Kasumi-1 (cell line): ENCODE measurements at regions not wholly inside any gene's neighbourhood (a gene's known extent, or its start where the extent isn't known, plus 50 kb on each side); places are given as distances from the start of the nearest gene placed in this dataset.

Source experiments
- DNase-seq, 2 experiments: peaks; one replicate each; lab custom pipeline; 2025; lab: John Stamatoyannopoulos, UW

DNA sequence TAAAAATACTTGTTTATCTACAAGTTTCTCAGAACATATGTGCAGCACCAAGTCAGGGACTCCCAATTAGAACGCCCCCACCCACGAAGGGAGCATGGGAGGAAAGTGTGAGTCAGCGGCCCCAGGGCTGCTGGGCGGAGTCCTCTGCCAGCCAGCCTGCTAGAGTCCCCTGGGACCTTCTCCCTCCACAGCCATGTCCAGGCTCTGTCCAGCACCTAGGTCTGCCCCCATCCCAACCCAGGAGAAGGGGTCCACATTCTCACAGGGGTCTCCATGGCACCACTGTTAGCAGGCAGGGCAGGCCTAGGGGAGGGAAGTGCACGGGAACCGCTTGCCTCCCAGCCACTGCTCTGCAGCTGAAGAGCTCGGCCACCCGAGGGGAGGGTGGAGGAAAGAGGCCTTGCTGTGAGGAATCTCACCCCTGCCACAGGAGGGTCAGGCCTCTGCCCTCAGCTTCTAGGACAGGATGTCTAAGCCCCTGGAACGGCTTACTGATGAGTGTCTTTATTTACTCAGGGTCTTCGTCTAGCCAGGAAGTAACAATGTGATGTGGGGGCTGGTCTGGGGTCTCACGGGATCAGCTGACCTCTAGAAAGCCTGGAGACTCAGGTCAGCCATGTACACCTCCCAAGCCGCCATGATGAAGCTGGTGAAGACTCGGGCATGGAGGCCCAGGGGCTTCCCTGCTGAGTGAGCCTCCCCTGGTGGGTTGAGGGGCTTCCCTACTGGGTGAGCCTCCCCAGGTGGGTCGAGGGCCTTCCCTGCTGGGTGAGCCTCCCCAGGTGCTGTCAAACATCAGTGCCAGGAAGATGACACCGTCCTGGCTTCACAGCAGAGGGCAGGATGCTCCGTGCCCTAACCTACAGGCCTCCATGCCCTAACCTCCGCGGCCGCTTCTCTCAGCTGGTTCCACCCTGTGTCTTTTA, 190.3 kb downstream of the RBFOX3 start:
- DNase-seq: no peak

- no peak for DNase-seq
These were observed 193.3 kb downstream of the RBFOX3 start for GRCh38 chr17:79417476-79417988.

DNA sequence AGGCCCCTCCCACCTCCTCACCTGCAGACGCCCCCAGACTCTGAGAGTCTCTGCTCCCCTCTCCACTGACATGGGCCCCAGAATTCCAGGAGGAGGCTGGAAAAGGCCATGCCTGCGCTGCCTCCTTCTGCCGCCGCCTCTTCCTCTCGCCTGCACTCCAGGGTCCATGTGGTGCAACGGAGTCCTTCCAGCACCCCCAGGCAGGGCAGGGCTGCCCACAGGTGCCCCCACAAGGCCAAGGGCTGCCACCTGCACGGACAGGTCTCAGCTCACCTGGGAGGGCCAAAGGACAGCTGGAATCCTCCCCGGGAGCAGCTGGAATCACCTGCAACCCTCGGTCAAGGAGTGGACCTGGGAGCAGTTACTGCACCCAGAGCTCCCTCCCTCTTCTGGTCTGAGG, 194.9 kb downstream of the RBFOX3 start:
- DNase-seq: no peak

- no peak for DNase-seq
These were observed 195.5 kb downstream of the RBFOX3 start for GRCh38 chr17:79415365-79415764.

GRCh38 chr17:79414793-79415211, 196.0 kb downstream of the RBFOX3 start:
- no peak for DNase-seq

- DNase-seq: no peak
These were observed 196.6 kb downstream of the RBFOX3 start for GRCh38 chr17:79414063-79414792.

DNA sequence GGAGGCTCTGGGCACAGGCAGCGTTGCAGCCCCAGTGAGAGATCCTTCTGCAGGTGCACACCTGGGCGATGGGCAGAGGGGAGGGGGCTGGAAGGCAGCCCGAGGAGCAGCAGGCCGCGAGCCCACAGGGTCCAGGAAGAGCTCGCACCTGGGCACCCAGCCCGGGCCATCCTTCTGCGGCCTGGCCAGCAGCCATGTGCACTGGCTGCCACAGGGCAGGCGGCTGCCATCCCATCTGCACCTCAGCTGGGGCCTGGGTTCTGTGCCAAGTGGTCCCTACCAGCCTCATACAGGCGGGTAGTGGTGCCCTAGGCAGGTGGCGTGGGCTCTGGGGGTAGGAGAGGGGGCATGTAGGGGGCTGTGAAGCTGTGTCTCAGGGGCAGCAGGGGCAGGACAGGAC, 197.2 kb downstream of the RBFOX3 start:
- DNase-seq: no peak

GRCh38 chr17:79412886-79413390, 197.9 kb downstream of the RBFOX3 start:
- DNase-seq: no peak

GRCh38 chr17:79412110-79412509, 198.7 kb downstream of the RBFOX3 start:
- no peak for DNase-seq

DNA sequence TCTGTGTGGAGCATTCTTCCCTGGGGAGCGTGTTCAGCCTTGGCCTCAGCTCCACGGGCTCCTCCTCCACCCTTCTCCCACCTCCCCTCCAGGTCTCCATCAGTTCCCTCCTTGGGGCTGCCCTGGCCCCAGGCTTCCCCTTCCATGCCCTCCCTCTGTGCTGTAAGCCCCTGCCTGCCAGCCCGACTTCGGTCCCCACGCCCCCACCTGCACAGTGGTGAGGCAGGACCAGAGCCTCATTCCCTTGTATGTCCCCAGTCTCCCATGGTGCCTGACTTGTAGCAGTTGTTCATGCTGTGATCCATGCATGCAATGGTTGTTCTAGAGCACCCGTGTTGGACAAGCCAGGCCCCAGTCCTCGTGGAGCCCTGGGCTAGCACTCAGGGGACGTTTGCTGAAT, 199.4 kb downstream of the RBFOX3 start:
- no peak for DNase-seq

DNA sequence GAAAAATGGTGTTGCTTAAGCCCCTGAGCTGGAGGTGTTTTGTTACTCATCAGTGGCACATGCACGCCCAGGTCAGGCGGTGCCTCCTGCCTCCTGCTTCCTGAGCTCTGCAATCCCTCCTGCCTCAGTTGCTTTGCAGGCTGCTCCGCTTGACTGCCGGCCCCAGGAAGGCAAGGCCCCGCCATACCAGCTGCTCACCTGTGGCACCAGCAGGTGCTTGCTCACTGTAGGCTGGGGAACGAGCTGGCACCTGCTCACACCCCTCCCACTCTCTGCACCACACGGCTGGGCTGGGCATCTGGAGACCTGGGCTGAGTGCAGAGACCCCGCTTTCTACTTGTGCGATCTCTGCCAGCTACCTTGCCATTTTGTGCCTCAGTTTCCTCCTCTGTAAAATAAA, 200.2 kb downstream of the RBFOX3 start:
- no peak for DNase-seq

DNA sequence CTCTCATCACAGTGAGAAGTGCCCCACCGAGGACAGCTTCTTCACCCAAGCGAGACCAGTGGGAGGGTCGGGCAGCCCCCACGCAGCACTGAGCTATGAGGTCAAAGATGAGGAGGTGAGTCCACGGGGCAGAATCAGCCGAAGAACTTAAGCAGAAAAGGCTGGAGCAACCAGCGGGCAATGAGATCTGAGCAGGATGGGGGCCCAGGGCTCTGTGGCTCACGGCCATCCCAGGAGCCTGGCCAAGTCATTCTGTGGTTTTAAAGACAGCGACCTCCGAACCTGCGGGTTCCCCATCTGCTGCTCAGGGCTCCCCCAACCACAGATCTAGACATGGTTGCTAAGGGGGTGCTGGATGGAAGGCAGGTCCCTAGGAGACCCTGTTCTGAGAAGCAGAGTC, 202.6 kb downstream of the RBFOX3 start:
- DNase-seq: no peak

- no peak for DNase-seq
These were observed 203.5 kb downstream of the RBFOX3 start for GRCh38 chr17:79407385-79407784.

GRCh38 chr17:79406316-79406715, 204.5 kb downstream of the RBFOX3 start:
- no peak for DNase-seq

DNA sequence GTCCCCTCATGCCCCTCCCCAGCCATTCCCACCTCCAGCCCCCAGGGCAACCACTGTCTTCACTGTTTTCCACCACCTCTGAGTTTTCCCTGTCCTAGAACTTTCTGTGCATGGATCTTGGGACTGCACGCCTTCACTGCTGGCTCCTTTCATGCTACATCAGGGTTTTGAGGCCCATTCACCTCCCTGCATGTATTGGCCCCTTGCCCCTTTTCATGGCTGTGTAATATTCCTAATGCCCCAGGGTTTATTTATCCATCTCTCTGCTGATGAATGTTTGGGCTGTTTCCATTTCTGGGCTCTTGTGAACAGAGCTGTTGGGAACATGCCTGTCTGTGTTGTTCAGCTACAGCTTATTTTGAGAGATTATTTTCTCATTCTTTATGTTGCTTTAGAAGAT, 205.0 kb downstream of the RBFOX3 start:
- no peak for DNase-seq

DNA sequence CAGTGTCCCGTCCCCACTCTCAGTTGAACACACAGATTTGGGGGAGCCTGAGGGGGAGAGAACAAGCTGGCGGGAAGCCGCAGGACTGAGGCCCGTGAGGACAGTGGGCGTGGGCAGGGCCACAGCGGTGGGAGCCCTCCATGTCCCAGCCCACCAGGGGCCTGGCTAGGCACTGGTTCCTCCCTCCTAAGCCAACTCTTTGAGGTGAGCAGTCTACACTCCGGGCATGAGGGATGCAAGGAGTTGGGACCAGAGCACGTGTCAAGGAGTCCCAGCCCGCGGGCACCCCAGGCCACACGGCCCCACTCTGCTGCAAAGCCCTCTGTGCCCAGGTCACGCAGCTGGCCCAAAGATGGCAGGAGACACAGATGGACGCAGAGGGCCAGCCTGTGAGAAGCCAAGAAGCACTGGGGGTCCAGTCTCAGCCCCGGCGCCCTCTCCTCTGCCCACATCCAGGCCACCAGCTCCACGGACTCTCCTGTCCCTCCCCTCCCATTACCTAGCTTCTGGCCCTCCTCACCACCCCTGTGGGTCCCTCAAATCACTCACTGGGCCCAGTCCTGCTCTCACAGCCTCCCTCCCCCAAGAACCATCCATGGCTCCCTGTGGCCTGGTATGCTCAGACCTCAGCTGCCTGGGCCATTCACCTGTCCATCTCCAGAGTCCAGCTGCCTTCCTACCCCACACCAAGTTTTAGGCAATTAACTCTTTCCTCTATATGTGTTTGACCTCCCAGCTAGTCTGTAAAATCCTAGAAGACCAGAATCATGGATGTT, 206.5 kb downstream of the RBFOX3 start:
- DNase-seq: no peak

- no peak for DNase-seq
These were observed 208.9 kb downstream of the RBFOX3 start for GRCh38 chr17:79401704-79402674.

- DNase-seq: peak; percentile 75 to 76
These were observed 209.7 kb downstream of the RBFOX3 start for GRCh38 chr17:79400989-79401703.

- DNase-seq: no peak
These were observed 211.2 kb downstream of the RBFOX3 start for GRCh38 chr17:79399610-79400144.

DNA sequence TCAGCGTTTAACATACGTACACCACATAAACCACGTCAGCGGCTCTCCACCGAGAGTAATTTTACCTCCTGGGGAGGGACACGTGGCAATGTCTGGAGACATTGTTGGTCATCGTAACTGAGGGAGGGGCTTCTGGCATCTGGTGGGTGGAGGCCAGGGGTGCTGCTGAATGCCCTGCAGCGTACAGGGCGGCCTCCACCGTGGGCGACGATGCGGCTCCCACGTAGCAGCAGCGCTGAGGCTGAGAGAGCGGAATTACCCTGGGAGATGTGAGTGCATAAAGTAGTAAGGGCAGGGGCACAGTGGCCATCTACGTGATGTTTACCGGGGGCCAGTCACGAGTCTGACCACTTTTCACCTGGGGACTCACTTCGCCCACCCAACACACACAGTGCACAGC, 212.4 kb downstream of the RBFOX3 start:
- no peak for DNase-seq
